ENCODE measurements at regions not wholly inside any gene's neighbourhood (a gene's known extent, or its start where the extent isn't known, plus 50 kb on each side); places are given as distances from the start of the nearest gene placed in this dataset.

- Mint-ChIP-seq H3K36me3 (no peaks in the 10 kb centered on the region), H3K27me3 (peaks cover under 1% of the 10 kb centered on the region), H3K4me3 (no peak overlapping the region), H3K4me1 (no peaks in the 10 kb centered on the region), H3K9me3 (peaks cover 3% of the 10 kb centered on the region), H3K27ac (no peak overlapping the region)
- DNase-seq (ENCODE audit: low spot score in 2 of 2) = no peak
- ATAC-seq (ENCODE audit: low read depth) = no peak
Measured at GRCh38 chr17:70352834-70353233, 183.5 kb downstream of the KCNJ2 start.

- no peaks in the 10 kb centered on the region for H3K4me1 Mint-ChIP-seq
- no peaks in the 10 kb centered on the region for H3K36me3 Mint-ChIP-seq
- H3K27me3 Mint-ChIP-seq = peaks cover 2% of the 10 kb centered on the region
- ATAC-seq (ENCODE audit: low read depth) (no peak), DNase-seq (ENCODE audit: low spot score in 2 of 2) (no peak)
- H3K4me3 Mint-ChIP-seq = no peak overlapping the region
- H3K27ac Mint-ChIP-seq = no peak overlapping the region
- peaks cover 4% of the 10 kb centered on the region for H3K9me3 Mint-ChIP-seq
Measured at GRCh38 chr17:70353408-70354092, 184.2 kb downstream of the KCNJ2 start.

- DNase-seq (ENCODE audit: low spot score in 2 of 2) = no peak
- no peaks in the 10 kb centered on the region for H3K36me3 Mint-ChIP-seq
- H3K4me3 Mint-ChIP-seq = no peak overlapping the region
- peaks cover 2% of the 10 kb centered on the region for H3K27me3 Mint-ChIP-seq
- no peak overlapping the region for H3K27ac Mint-ChIP-seq
- peaks cover 4% of the 10 kb centered on the region for H3K9me3 Mint-ChIP-seq
- no peaks in the 10 kb centered on the region for H3K4me1 Mint-ChIP-seq
- ATAC-seq (ENCODE audit: low read depth) = no peak
Measured at GRCh38 chr17:70355185-70355584, 185.9 kb downstream of the KCNJ2 start.

- Mint-ChIP-seq H3K27me3 (peaks cover 2% of the 10 kb centered on the region), H3K4me3 (no peak overlapping the region), H3K27ac (no peak overlapping the region), H3K4me1 (no peaks in the 10 kb centered on the region), H3K36me3 (no peaks in the 10 kb centered on the region), H3K9me3 (peaks cover 7% of the 10 kb centered on the region)
- no peak for ATAC-seq (ENCODE audit: low read depth)
- DNase-seq (ENCODE audit: low spot score in 2 of 2) = no peak
Measured at GRCh38 chr17:70357190-70357589, 187.9 kb downstream of the KCNJ2 start.

GRCh38 chr17:70365091-70365583 lies 195.8 kb downstream of the KCNJ2 start:
- ATAC-seq (ENCODE audit: low read depth) (no peak), DNase-seq (ENCODE audit: low spot score in 2 of 2) (no peak)
- H3K27ac Mint-ChIP-seq = no peak overlapping the region
- no peaks in the 10 kb centered on the region for H3K4me1 Mint-ChIP-seq
- H3K4me3 Mint-ChIP-seq = no peak overlapping the region
- H3K9me3 Mint-ChIP-seq = peaks cover 3% of the 10 kb centered on the region
- no peaks in the 10 kb centered on the region for H3K36me3 Mint-ChIP-seq
- H3K27me3 Mint-ChIP-seq = no peaks in the 10 kb centered on the region

GRCh38 chr17:70366386-70366785 lies 197.1 kb downstream of the KCNJ2 start:
- Mint-ChIP-seq H3K27me3 (no peaks in the 10 kb centered on the region), H3K4me1 (no peaks in the 10 kb centered on the region), H3K4me3 (no peak overlapping the region), H3K36me3 (no peaks in the 10 kb centered on the region), H3K27ac (no peak overlapping the region), H3K9me3 (peaks cover 2% of the 10 kb centered on the region)
- DNase-seq (ENCODE audit: low spot score in 2 of 2) (no peak), ATAC-seq (ENCODE audit: low read depth) (no peak)

- ATAC-seq (ENCODE audit: low read depth) = no peak
- peaks cover 1% of the 10 kb centered on the region for H3K9me3 Mint-ChIP-seq
- no peak overlapping the region for H3K4me3 Mint-ChIP-seq
- no peak overlapping the region for H3K27ac Mint-ChIP-seq
- no peaks in the 10 kb centered on the region for H3K27me3 Mint-ChIP-seq
- H3K36me3 Mint-ChIP-seq = no peaks in the 10 kb centered on the region
- H3K4me1 Mint-ChIP-seq = no peaks in the 10 kb centered on the region
- DNase-seq (ENCODE audit: low spot score in 2 of 2) = no peak
Measured at GRCh38 chr17:70368011-70368410, 198.7 kb downstream of the KCNJ2 start.

GRCh38 chr17:70369391-70369790 lies 200.1 kb downstream of the KCNJ2 start:
- DNase-seq (ENCODE audit: low spot score in 2 of 2) (no peak), ATAC-seq (ENCODE audit: low read depth) (no peak)
- Mint-ChIP-seq H3K4me3 (no peak overlapping the region), H3K27me3 (no peaks in the 10 kb centered on the region), H3K27ac (no peak overlapping the region), H3K4me1 (no peaks in the 10 kb centered on the region), H3K36me3 (no peaks in the 10 kb centered on the region), H3K9me3 (peaks cover 5% of the 10 kb centered on the region)

GRCh38 chr17:70370816-70371215 lies 201.5 kb downstream of the KCNJ2 start:
- H3K27me3 Mint-ChIP-seq = no peaks in the 10 kb centered on the region
- H3K4me3 Mint-ChIP-seq = no peak overlapping the region
- no peak for DNase-seq (ENCODE audit: low spot score in 2 of 2)
- H3K9me3 Mint-ChIP-seq = peaks cover 5% of the 10 kb centered on the region
- H3K4me1 Mint-ChIP-seq = no peaks in the 10 kb centered on the region
- ATAC-seq (ENCODE audit: low read depth) = no peak
- H3K36me3 Mint-ChIP-seq = no peaks in the 10 kb centered on the region
- H3K27ac Mint-ChIP-seq = no peak overlapping the region

GRCh38 chr17:70373369-70373768 lies 204.0 kb downstream of the KCNJ2 start:
- ATAC-seq (ENCODE audit: low read depth) = no peak
- H3K27me3 Mint-ChIP-seq = no peaks in the 10 kb centered on the region

GRCh38 chr17:70374496-70374895 lies 205.2 kb downstream of the KCNJ2 start:
- no peak overlapping the region for H3K27ac Mint-ChIP-seq
- H3K4me1 Mint-ChIP-seq = no peaks in the 10 kb centered on the region
- DNase-seq (ENCODE audit: low spot score in 2 of 2) (no peak), ATAC-seq (ENCODE audit: low read depth) (no peak)
- no peaks in the 10 kb centered on the region for H3K36me3 Mint-ChIP-seq
- H3K27me3 Mint-ChIP-seq = no peaks in the 10 kb centered on the region
- peaks cover 5% of the 10 kb centered on the region for H3K9me3 Mint-ChIP-seq
- no peak overlapping the region for H3K4me3 Mint-ChIP-seq

More at GRCh38 chr17:70373369-70373768, 204.0 kb downstream of the KCNJ2 start:
- Mint-ChIP-seq H3K36me3 (no peaks in the 10 kb centered on the region), H3K4me3 (no peak overlapping the region), H3K27ac (no peak overlapping the region), H3K4me1 (no peaks in the 10 kb centered on the region), H3K9me3 (peaks cover 5% of the 10 kb centered on the region)
- no peak for DNase-seq (ENCODE audit: low spot score in 2 of 2)

- H3K4me3 Mint-ChIP-seq = no peak overlapping the region
Measured at GRCh38 chr17:70375406-70375805, 206.1 kb downstream of the KCNJ2 start.

GRCh38 chr17:70375813-70376770 lies 206.8 kb downstream of the KCNJ2 start:
- no peaks in the 10 kb centered on the region for H3K27me3 Mint-ChIP-seq
- ATAC-seq (ENCODE audit: low read depth) (no peak), DNase-seq (ENCODE audit: low spot score in 2 of 2) (no peak)
- no peak overlapping the region for H3K27ac Mint-ChIP-seq
- no peaks in the 10 kb centered on the region for H3K36me3 Mint-ChIP-seq
- H3K4me1 Mint-ChIP-seq = no peaks in the 10 kb centered on the region
- H3K4me3 Mint-ChIP-seq = no peak overlapping the region
- peaks cover 5% of the 10 kb centered on the region for H3K9me3 Mint-ChIP-seq

More at GRCh38 chr17:70375406-70375805, 206.1 kb downstream of the KCNJ2 start:
- no peak overlapping the region for H3K27ac Mint-ChIP-seq
- H3K36me3 Mint-ChIP-seq = no peaks in the 10 kb centered on the region
- H3K9me3 Mint-ChIP-seq = peaks cover 5% of the 10 kb centered on the region
- no peaks in the 10 kb centered on the region for H3K4me1 Mint-ChIP-seq
- no peaks in the 10 kb centered on the region for H3K27me3 Mint-ChIP-seq
- no peak for ATAC-seq (ENCODE audit: low read depth)
- no peak for DNase-seq (ENCODE audit: low spot score in 2 of 2)

- no peaks in the 10 kb centered on the region for H3K27me3 Mint-ChIP-seq
- no peaks in the 10 kb centered on the region for H3K4me1 Mint-ChIP-seq
- H3K36me3 Mint-ChIP-seq = no peaks in the 10 kb centered on the region
- ATAC-seq (ENCODE audit: low read depth) = no peak
- no peak overlapping the region for H3K4me3 Mint-ChIP-seq
- H3K27ac Mint-ChIP-seq = no peak overlapping the region
- H3K9me3 Mint-ChIP-seq = peaks cover 4% of the 10 kb centered on the region
- no peak for DNase-seq (ENCODE audit: low spot score in 2 of 2)
Measured at GRCh38 chr17:70377654-70378053, 208.3 kb downstream of the KCNJ2 start.

All from memory B cell (primary cell).